ENCODE measurements at regions not wholly inside any gene's neighbourhood (a gene's known extent, or its start where the extent isn't known, plus 50 kb on each side); places are given as distances from the start of the nearest gene placed in this dataset.

GRCh38 chr9:85890962-85891361, 50.0 kb upstream of the NAA35 start:
- ATAC-seq (no peak), DNase-seq (ENCODE audit: low spot score) (no peak)
- Mint-ChIP-seq H3K9me3 (peaks cover 24% of the 10 kb centered on the region), H3K27ac (no peak overlapping the region), H3K27me3 (ENCODE audit: low read depth) (no peaks in the 10 kb centered on the region), H3K4me3 (no peak overlapping the region), H3K36me3 (peaks cover 2% of the 10 kb centered on the region; the same call in 1 of the 2 replicates), H3K4me1 (no peaks in the 10 kb centered on the region)
- ChIA-PET POLR2A (no interaction called here), CTCF (no interaction called here)
- TF ChIP-seq IRF2 (CRISPR knock-in tag; IDR thresholded peaks at IDR 0.05; ENCODE audit: borderline replicate concordance, low read depth) (no peak), CBFB (CRISPR knock-in tag; IDR thresholded peaks at IDR 0.05; ENCODE audit: low read depth) (no peak), PRRX2 (CRISPR knock-in tag; IDR thresholded peaks at IDR 0.05) (no peak), SP1 (CRISPR knock-in tag; conservative IDR thresholded peaks at IDR 0.05) (no peak)
